Fibroblast of lung (primary cell): ENCODE measurements at regions not wholly inside any gene's neighbourhood (a gene's known extent, or its start where the extent isn't known, plus 50 kb on each side); places are given as distances from the start of the nearest gene placed in this dataset.

ENCODE experiments used
- CTCF ChIP-seq, 2 donors: IDR thresholded peaks in 1 of 2; conservative IDR thresholded peaks in 1 of 2; 1 replicate in 1 of 2; 2 replicates in 1 of 2; pipeline ENCODE4 v1.5.1; 2011 to 2012; ENCODE audit warnings: low read length in 2 of 2, control low read depth in 1 of 2, inconsistent platforms in 1 of 2, low read depth in 1 of 2, mild to moderate bottlenecking in 1 of 2
- EZH2 ChIP-seq: IDR thresholded peaks from 2 replicates; pipeline ENCODE4 v1.5.1; 2012; ENCODE audit warnings: low read length, control low read depth, mild to moderate bottlenecking; ENCODE audit errors: missing control alignments

GRCh38 chr4:12884846-12885796 lies 599.0 kb downstream of the RAB28 start:
- TF ChIP-seq CTCF (conservative IDR thresholded peaks at IDR 0.05 in 1 of 2, IDR thresholded peaks at IDR 0.05 in 1 of 2; ENCODE audit: low read depth in 1 of 2, low read length in 2 of 2) = no peak
- TF ChIP-seq EZH2 = no peak
